ENCODE measurements at regions not wholly inside any gene's neighbourhood (a gene's known extent, or its start where the extent isn't known, plus 50 kb on each side); places are given as distances from the start of the nearest gene placed in this dataset.

GRCh38 chr3:110793611-110794010, 278.0 kb upstream of the NECTIN3 start:
- Mint-ChIP-seq H3K27me3 (ENCODE audit: low read depth) (no peaks in the 10 kb centered on the region), H3K9me3 (no peaks in the 10 kb centered on the region), H3K27ac (no peak overlapping the region), H3K36me3 (ENCODE audit: insufficient read depth in 1 of 3, low read depth in 3 of 3) (peaks cover 0 to 3% (median 2%) of the 10 kb centered on the region in 3 experiments; a peak in 2 of 7 replicates), H3K4me3 (no peak overlapping the region), H3K4me1 (peaks cover 2 to 6% of the 10 kb centered on the region in 2 experiments)
- no peak overlapping the region for H2AFZ ChIP-seq (ENCODE audit: low read length)
- H4K5ac ChIP-seq (ENCODE audit: insufficient read length, low read depth, low read length) = no peak overlapping the region
- H3K9ac ChIP-seq (ENCODE audit: extremely low read depth, insufficient read length, low read length) = no peak overlapping the region
- no peak overlapping the region for H2BK120ac ChIP-seq (ENCODE audit: low read depth, low read length, poor library complexity, severe bottlenecking)
- H3K4me2 ChIP-seq (ENCODE audit: insufficient read depth, insufficient read length, low read length) = no peak overlapping the region
- no peak overlapping the region for H2AK5ac ChIP-seq (ENCODE audit: insufficient read length, low read length)
- H4K8ac ChIP-seq (replicated peaks; ENCODE audit: insufficient read length, low read depth, low read length) = no peak overlapping the region
- no peak overlapping the region for H3K23ac ChIP-seq (ENCODE audit: insufficient read length, low read depth, low read length)
- no peak for TF ChIP-seq CTCF (conservative IDR thresholded peaks at IDR 0.05)
- H3K56ac ChIP-seq (ENCODE audit: insufficient read length, low read depth, low read length) = no peak overlapping the region
- no CpG with 5 or more reads among the region's 1 CpG for WGBS (ENCODE audit: extremely low coverage, insufficient read length, low lambda C conversion rate)
- no peaks in the 10 kb centered on the region for H3K23me2 ChIP-seq (ENCODE audit: insufficient read length, low read depth, low read length, poor library complexity, severe bottlenecking)
- no peaks in the 10 kb centered on the region for H3K4me1 ChIP-seq (ENCODE audit: insufficient read depth, low read length)
- H3K9me3 ChIP-seq (ENCODE audit: control insufficient read depth, low read depth, low read length) = no peaks in the 10 kb centered on the region
- DNase-seq = no peak
- H2BK15ac ChIP-seq (ENCODE audit: low read depth, low read length) = no peak overlapping the region
- no peak overlapping the region for H4K91ac ChIP-seq (ENCODE audit: insufficient read length, low read depth, low read length)
- H3K4ac ChIP-seq (ENCODE audit: low read depth, low read length) = no peak overlapping the region
- H3K14ac ChIP-seq (ENCODE audit: insufficient read depth, low read length) = no peak overlapping the region
- no peaks in the 10 kb centered on the region for H3K79me1 ChIP-seq (ENCODE audit: insufficient read depth, low read depth, low read length, poor library complexity, severe bottlenecking)
- no peak overlapping the region for H2BK20ac ChIP-seq (ENCODE audit: low read depth, low read length, poor library complexity, severe bottlenecking)
- H2BK12ac ChIP-seq (ENCODE audit: insufficient read length, low read depth, low read length) = no peak overlapping the region
- H3K27me3 ChIP-seq (ENCODE audit: insufficient read depth, low read length) = no peaks in the 10 kb centered on the region
- no peak overlapping the region for H3K27ac ChIP-seq (ENCODE audit: insufficient read length, low read depth, low read length)
- H3K79me2 ChIP-seq (ENCODE audit: insufficient read depth, low read length) = no peaks in the 10 kb centered on the region
- no peaks in the 10 kb centered on the region for H4K20me1 ChIP-seq (ENCODE audit: control insufficient read depth, insufficient read depth, insufficient read length)
- H2BK5ac ChIP-seq (ENCODE audit: insufficient read length, low read length) = no peak overlapping the region
- H3K18ac ChIP-seq (ENCODE audit: insufficient read length, low read depth, low read length) = no peak overlapping the region
- H3T11ph ChIP-seq (ENCODE audit: low read length) = no peak overlapping the region

All from H9 (cell line).